Lower lobe of right lung (tissue), 2 donors: ENCODE measurements at regions not wholly inside any gene's neighbourhood (a gene's known extent, or its start where the extent isn't known, plus 50 kb on each side); places are given as distances from the start of the nearest gene placed in this dataset.

ENCODE experiments used
- ATAC-seq, 2 donors: fragments of 200-7000 bp; cut with Tn5 transposase; one replicate each; pipeline ENCODE4 v1.9.1; 2020 to 2022; ENCODE audit warnings: mild to moderate bottlenecking in 2 of 2, moderate library complexity in 2 of 2
- DNase-seq: peaks from one replicate; pipeline ENCODE4 v3.0.0-alpha.2; 2020
- H3K27ac ChIP-seq: fragments of 200-600 bp; one replicate; pipeline ENCODE4 v1.8.0; 2022
- H3K27me3 ChIP-seq: fragments of 200-600 bp; one replicate; pipeline ENCODE4 v1.8.0; 2022; ENCODE audit warnings: low read depth
- H3K36me3 ChIP-seq: fragments of 200-600 bp; one replicate; pipeline ENCODE4 v1.8.0; 2022; ENCODE audit warnings: mild to moderate bottlenecking
- H3K4me1 ChIP-seq: fragments of 200-600 bp; one replicate; pipeline ENCODE4 v1.8.0; 2022
- H3K4me3 ChIP-seq: fragments of 200-600 bp; one replicate; pipeline ENCODE4 v1.8.0; 2022; ENCODE audit warnings: mild to moderate bottlenecking
- H3K9me3 ChIP-seq: fragments of 200-600 bp; one replicate; pipeline ENCODE4 v1.8.0; 2022
- intact Hi-C: fragments of 100-400 bp; cut with DNase I; formaldehyde crosslinking; loops from one replicate; pipeline ENCODE4 v1.11.0; 2022
- TF ChIP-seq, protein P1 (sequence below): fragments of 200-600 bp; IDR thresholded peaks from one replicate; pipeline ENCODE4 v1.8.0; 2022; ENCODE audit warnings: antibody characterized with exemption, mild to moderate bottlenecking
- donor health status: DM: no; HTN: yes; CAD: no; lungs with severe emphysema.

- no peaks in the 10 kb centered on the region for H3K4me1 ChIP-seq
- intact Hi-C loops: no loop called here
- TF ChIP-seq, protein P1, sequence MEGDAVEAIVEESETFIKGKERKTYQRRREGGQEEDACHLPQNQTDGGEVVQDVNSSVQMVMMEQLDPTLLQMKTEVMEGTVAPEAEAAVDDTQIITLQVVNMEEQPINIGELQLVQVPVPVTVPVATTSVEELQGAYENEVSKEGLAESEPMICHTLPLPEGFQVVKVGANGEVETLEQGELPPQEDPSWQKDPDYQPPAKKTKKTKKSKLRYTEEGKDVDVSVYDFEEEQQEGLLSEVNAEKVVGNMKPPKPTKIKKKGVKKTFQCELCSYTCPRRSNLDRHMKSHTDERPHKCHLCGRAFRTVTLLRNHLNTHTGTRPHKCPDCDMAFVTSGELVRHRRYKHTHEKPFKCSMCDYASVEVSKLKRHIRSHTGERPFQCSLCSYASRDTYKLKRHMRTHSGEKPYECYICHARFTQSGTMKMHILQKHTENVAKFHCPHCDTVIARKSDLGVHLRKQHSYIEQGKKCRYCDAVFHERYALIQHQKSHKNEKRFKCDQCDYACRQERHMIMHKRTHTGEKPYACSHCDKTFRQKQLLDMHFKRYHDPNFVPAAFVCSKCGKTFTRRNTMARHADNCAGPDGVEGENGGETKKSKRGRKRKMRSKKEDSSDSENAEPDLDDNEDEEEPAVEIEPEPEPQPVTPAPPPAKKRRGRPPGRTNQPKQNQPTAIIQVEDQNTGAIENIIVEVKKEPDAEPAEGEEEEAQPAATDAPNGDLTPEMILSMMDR: no peak
- no peaks in the 10 kb centered on the region for H3K36me3 ChIP-seq
- ATAC-seq (no peak), DNase-seq (no peak)
- no peak overlapping the region for H3K27ac ChIP-seq
- peaks cover 51% of the 10 kb centered on the region for H3K27me3 ChIP-seq
- H3K9me3 ChIP-seq: no peaks in the 10 kb centered on the region
- H3K4me3 ChIP-seq: no peak overlapping the region
Observed at GRCh38 chr12:125193376-125194152, 128.3 kb downstream of the AACS start.

DNA sequence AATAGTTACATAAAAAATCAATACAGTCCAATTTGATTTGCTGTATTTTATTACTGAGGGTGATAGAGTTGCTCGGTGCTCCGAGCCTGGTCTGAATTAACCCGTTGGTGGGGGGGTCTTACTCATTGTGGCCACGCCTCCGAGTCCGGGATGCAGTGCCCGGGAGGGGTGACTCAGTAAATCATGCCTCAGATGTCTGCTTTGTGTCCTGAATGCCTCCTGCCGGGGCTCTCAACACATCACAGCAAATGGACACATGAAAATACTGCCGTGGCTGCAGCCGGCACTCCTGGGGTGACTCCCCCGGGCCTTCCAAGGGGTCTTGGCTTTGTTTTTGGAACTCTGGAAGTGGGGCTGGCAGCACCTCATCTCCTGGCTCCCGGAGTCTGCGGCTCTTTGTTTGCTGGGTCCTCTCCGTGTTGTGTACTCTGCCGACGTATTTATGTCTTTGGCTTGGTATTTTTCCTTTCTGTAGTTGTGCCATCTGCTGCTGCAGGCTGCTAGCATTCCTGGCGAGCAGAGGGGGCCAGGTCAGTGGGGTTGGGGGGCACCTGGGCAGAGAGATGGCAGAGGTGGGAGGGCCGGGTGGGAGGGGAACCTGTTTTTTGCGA, 129.0 kb downstream of the AACS start:
- intact Hi-C loops: no loop called here
- Histone ChIP-seq H3K4me1 (no peaks in the 10 kb centered on the region), H3K27me3 (peaks cover 49% of the 10 kb centered on the region), H3K9me3 (no peaks in the 10 kb centered on the region), H3K27ac (no peak overlapping the region), H3K4me3 (no peak overlapping the region), H3K36me3 (no peaks in the 10 kb centered on the region)
- ATAC-seq (no peak), DNase-seq (no peak)
- TF ChIP-seq, protein P1: no peak

- H3K27me3 ChIP-seq: peaks cover 44% of the 10 kb centered on the region
- ATAC-seq: no peak
Observed at GRCh38 chr12:125194987-125195386, 129.8 kb downstream of the AACS start.

DNA sequence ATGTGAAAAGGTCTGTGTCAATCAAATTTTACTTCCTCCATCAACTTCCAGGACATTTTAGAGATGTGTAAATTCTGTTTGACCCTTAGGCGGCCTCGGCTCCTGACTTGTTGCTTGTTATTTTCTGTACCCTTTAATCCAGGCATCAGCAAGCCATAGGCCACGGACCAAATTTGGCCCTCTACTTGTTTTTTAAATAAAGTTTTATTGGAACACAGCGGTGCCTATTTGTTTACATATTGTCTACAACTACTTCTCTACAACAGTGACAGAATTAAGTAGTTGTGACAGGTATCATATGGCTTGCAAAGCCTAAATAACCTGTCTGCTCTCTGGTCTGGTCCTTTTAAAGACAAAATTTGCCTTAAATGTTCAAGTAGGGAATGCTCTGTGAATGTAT, 132.1 kb downstream of the AACS start:
- Histone ChIP-seq H3K4me3 (no peak overlapping the region), H3K36me3 (no peaks in the 10 kb centered on the region), H3K27me3 (peaks cover 30% of the 10 kb centered on the region), H3K9me3 (no peaks in the 10 kb centered on the region), H3K27ac (no peak overlapping the region), H3K4me1 (no peaks in the 10 kb centered on the region)
- no peak for DNase-seq
- TF ChIP-seq, protein P1: no peak
- intact Hi-C loops: no loop called here
- ATAC-seq: no peak

More at GRCh38 chr12:125194987-125195386, 129.8 kb downstream of the AACS start:
- no peaks in the 10 kb centered on the region for H3K9me3 ChIP-seq
- no peaks in the 10 kb centered on the region for H3K4me1 ChIP-seq
- TF ChIP-seq, protein P1: no peak
- DNase-seq: no peak
- H3K36me3 ChIP-seq: no peaks in the 10 kb centered on the region
- H3K4me3 ChIP-seq: no peak overlapping the region
- H3K27ac ChIP-seq: no peak overlapping the region
- intact Hi-C loops: no loop called here

GRCh38 chr12:125198652-125199051, 133.4 kb downstream of the AACS start:
- DNase-seq (no peak), ATAC-seq (no peak)
- Histone ChIP-seq H3K9me3 (no peaks in the 10 kb centered on the region), H3K4me3 (no peak overlapping the region), H3K36me3 (no peaks in the 10 kb centered on the region), H3K27ac (no peak overlapping the region), H3K4me1 (no peaks in the 10 kb centered on the region), H3K27me3 (peaks cover 20% of the 10 kb centered on the region)
- intact Hi-C loops: no loop called here
- TF ChIP-seq, protein P1: no peak
